Left ventricle myocardium inferior (tissue), 1 donor: ENCODE measurements at regions not wholly inside any gene's neighbourhood (a gene's known extent, or its start where the extent isn't known, plus 50 kb on each side); places are given as distances from the start of the nearest gene placed in this dataset.

Experiments
- DNase-seq: peaks from one replicate; pipeline ENCODE4 v3.0.0-alpha.2; 2020
- H3K27ac ChIP-seq: fragments of 200-600 bp; replicated peaks from 2 replicates; pipeline ENCODE4 v1.8.0; 2021
- H3K27me3 ChIP-seq: fragments of 200-600 bp; 2 replicates; pipeline ENCODE4 v1.8.0; 2021; ENCODE audit warnings: low read depth
- H3K36me3 ChIP-seq: fragments of 200-600 bp; 2 replicates; pipeline ENCODE4 v1.8.0; 2021
- H3K4me1 ChIP-seq: fragments of 200-600 bp; 2 replicates; pipeline ENCODE4 v1.8.0; 2021
- H3K4me3 ChIP-seq: fragments of 200-600 bp; 2 replicates; pipeline ENCODE4 v1.8.0; 2021; ENCODE audit warnings: mild to moderate bottlenecking, moderate library complexity
- H3K9me3 ChIP-seq: fragments of 200-600 bp; replicated peaks from 2 replicates; pipeline ENCODE4 v1.8.0; 2021
- intact Hi-C: fragments of 100-400 bp; cut with micrococcal nuclease; formaldehyde crosslinking; loops from one replicate; pipeline ENCODE4 v1.11.0; 2022
- TF ChIP-seq, protein P1 (sequence below): fragments of 200-600 bp; IDR thresholded peaks from 2 replicates; pipeline ENCODE4 v1.8.0; 2021; ENCODE audit warnings: antibody characterized with exemption, mild to moderate bottlenecking, borderline replicate concordance
- donor health status: DM: no; HTN: yes; CAD: no; lungs with severe emphysema.

DNA sequence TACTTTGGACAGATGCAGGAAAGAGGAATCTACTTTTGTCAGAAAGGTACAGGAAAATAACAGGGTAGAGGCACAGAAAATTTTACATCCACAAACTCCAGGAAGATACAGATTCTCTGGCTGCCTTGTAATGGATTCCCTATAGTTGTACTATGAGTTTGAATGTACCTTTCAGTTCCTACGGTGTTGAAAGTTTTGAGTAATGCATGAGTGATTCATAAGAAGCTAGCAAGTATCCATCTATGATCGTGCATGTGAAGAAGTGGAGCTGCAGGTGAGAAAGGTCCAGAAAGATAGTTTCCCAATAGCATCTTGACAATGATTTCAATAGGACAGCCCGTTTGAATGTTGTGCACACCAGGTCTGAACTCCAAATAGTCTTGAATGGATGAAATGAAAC is 786.5 kb upstream of the ROBO1 start:
- TF ChIP-seq, protein P1, sequence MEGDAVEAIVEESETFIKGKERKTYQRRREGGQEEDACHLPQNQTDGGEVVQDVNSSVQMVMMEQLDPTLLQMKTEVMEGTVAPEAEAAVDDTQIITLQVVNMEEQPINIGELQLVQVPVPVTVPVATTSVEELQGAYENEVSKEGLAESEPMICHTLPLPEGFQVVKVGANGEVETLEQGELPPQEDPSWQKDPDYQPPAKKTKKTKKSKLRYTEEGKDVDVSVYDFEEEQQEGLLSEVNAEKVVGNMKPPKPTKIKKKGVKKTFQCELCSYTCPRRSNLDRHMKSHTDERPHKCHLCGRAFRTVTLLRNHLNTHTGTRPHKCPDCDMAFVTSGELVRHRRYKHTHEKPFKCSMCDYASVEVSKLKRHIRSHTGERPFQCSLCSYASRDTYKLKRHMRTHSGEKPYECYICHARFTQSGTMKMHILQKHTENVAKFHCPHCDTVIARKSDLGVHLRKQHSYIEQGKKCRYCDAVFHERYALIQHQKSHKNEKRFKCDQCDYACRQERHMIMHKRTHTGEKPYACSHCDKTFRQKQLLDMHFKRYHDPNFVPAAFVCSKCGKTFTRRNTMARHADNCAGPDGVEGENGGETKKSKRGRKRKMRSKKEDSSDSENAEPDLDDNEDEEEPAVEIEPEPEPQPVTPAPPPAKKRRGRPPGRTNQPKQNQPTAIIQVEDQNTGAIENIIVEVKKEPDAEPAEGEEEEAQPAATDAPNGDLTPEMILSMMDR, result no peak
- no peak for DNase-seq
- Histone ChIP-seq H3K9me3 (no peaks in the 10 kb centered on the region), H3K27me3 (no peaks in the 10 kb centered on the region), H3K4me1 (no peaks in the 10 kb centered on the region), H3K36me3 (no peaks in the 10 kb centered on the region), H3K4me3 (no peak overlapping the region), H3K27ac (no peak overlapping the region)
- intact Hi-C loops, result no loop called here

DNA sequence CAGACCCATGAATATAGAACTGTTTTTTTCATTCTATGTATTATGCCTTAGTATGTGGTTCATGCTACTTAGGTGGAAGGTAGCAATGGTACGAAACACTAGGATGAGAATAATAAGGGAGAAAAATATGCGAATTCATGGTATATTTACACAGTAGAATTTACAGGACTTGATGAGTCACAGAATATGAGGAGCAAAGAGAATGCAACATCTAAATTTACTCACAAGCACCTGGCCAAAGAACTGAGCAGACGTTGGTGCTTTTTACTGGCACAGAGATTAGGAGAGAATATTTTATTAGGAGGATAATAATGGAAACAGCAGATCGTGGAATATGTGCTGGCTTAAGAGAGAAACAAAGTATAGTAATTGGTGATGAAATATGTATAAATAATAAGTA is 785.4 kb upstream of the ROBO1 start:
- Histone ChIP-seq H3K36me3 (no peaks in the 10 kb centered on the region), H3K27ac (no peak overlapping the region), H3K27me3 (no peaks in the 10 kb centered on the region), H3K4me3 (no peak overlapping the region), H3K9me3 (no peaks in the 10 kb centered on the region), H3K4me1 (no peaks in the 10 kb centered on the region)
- no peak for DNase-seq
- TF ChIP-seq, protein P1, result no peak
- intact Hi-C loops, result no loop called here

DNA sequence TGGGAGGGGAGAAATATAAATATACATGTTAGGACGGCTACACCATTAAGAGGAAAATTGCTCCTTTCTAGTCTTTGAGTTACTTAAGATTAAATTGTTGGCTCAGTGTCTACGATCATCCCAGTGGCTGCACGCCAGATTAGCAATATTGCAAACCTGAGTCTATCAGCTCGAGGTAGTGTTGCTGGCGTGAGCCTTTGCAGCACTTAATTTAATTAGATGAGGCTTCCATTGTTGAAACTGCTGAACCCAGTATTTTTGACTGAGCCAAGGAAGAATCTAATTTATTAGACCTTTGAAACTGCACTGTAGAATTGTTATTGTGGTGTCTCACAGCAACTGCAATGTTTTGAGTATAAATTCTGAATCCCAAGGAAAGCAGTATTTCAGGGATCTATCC is 782.4 kb upstream of the ROBO1 start:
- Histone ChIP-seq H3K36me3 (no peaks in the 10 kb centered on the region), H3K4me3 (no peak overlapping the region), H3K4me1 (no peaks in the 10 kb centered on the region), H3K9me3 (peaks cover 4% of the 10 kb centered on the region), H3K27ac (no peak overlapping the region), H3K27me3 (no peaks in the 10 kb centered on the region)
- TF ChIP-seq, protein P1, result no peak
- intact Hi-C loops, result no loop called here
- DNase-seq, result no peak

DNA sequence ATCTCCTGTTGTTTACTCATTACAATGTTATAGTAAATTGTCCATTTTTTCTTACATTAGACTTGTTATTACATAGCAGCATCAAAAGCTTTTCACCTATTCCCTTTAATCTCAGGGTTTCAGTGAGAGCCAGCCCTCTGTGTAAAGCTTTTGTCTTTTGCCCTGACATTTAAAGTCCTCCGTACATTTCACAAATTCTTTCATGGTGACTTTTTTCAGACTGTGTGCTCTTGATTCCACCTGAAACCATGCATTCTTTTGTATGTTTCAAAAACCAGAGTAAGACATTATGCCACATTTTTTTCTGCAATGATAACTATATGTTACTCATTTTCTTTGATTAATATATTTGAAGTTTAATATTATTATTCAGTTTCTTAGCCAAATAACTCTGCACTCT is 781.4 kb upstream of the ROBO1 start:
- H3K27ac ChIP-seq, result no peak overlapping the region
- H3K4me3 ChIP-seq, result no peak overlapping the region
- no peaks in the 10 kb centered on the region for H3K4me1 ChIP-seq
- no peak for DNase-seq
- H3K36me3 ChIP-seq, result no peaks in the 10 kb centered on the region
- H3K9me3 ChIP-seq, result peaks cover 4% of the 10 kb centered on the region
- no peaks in the 10 kb centered on the region for H3K27me3 ChIP-seq
- intact Hi-C loops, result no loop called here
- TF ChIP-seq, protein P1, result no peak

DNA sequence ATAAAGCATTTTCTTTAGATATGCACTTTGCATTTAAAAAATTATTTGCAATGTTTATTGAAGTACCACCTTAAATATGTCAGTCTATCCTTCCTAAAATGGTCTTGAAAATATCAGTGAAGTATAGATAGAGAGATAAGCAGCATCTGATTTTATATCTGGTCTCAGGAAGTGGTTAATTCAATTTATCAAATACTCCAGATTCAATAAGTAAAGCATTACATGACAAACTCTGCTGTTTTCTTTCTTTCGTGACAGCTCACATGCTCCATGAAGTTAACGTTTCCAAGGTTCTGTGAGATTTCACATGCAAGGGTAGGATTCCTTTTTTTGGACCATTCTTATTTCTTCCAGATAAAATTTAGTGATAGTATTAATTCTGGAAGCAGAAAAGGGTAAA is 775.4 kb upstream of the ROBO1 start:
- Histone ChIP-seq H3K4me3 (no peak overlapping the region), H3K9me3 (peaks cover 4% of the 10 kb centered on the region), H3K27me3 (no peaks in the 10 kb centered on the region), H3K36me3 (no peaks in the 10 kb centered on the region), H3K4me1 (no peaks in the 10 kb centered on the region), H3K27ac (no peak overlapping the region)
- TF ChIP-seq, protein P1, result no peak
- no peak for DNase-seq
- intact Hi-C loops, result no loop called here

DNA sequence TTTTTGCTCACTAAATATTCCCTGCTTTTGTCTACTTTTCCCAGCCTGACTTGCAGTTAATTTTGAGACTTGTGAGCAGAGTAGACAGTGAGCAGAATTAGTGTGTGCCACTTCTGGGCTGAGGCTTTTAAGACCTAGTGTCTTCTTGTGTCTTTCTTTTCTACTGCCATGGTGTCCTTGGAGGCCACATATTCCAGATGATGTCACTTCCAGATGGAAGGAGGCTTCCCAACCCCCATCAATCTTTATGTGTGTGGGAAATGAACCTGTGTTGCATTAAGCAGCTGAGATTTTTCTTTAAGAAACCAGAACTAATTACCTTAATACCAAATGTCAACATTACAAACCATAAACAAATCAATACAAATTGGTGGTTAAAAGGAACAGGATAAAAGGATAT is 774.7 kb upstream of the ROBO1 start:
- TF ChIP-seq, protein P1, result no peak
- H3K27ac ChIP-seq, result no peak overlapping the region
- peaks cover 4% of the 10 kb centered on the region for H3K9me3 ChIP-seq
- intact Hi-C loops, result no loop called here
- H3K27me3 ChIP-seq, result no peaks in the 10 kb centered on the region
- no peaks in the 10 kb centered on the region for H3K4me1 ChIP-seq
- no peak overlapping the region for H3K4me3 ChIP-seq
- no peaks in the 10 kb centered on the region for H3K36me3 ChIP-seq
- no peak for DNase-seq
